ENCODE measurements at regions not wholly inside any gene's neighbourhood (a gene's known extent, or its start where the extent isn't known, plus 50 kb on each side); places are given as distances from the start of the nearest gene placed in this dataset.

DNA sequence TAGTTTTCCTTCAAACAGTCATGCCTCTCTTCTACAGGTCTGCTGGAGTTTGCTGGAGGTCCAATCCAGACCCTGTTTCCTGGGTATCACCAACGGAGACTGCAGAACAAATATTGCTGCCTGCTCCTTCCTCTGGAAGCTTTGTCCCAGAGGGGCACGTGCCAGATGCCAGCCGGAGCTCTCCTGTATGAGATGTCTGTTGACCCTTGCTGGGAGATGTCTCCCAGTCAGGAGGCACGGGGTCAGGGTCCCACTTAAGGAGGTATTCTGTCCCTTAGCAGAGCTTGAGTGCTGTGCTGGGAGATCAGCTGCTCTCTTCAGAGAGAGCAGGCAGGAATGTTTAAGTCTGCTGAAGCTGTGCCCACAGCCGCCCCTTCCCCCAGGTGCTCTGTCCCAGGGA is 666.9 kb downstream of the FRK start:
- 84 to 89% methylated on average over 5 of the region's 5 CpGs for WGBS, 2 donors
- intact Hi-C loops (cut with DNase I): no loop called here
- H3K4me1 ChIP-seq: no peaks in the 10 kb centered on the region
- DNase-seq: no peak
- H3K9me3 ChIP-seq: peaks cover 0 to 6% (median 0%) of the 10 kb centered on the region in 4 donors
- TF ChIP-seq CTCF (IDR thresholded peaks at IDR 0.05) (no peak), POLR2AphosphoS5 (IDR thresholded peaks at IDR 0.05) (no peak), EP300 (IDR thresholded peaks at IDR 0.05) (no peak), POLR2A (IDR thresholded peaks at IDR 0.05) (no peak)
- no peaks in the 10 kb centered on the region for H3K36me3 ChIP-seq
- no peak overlapping the region for H3K4me3 ChIP-seq
- no peaks in the 10 kb centered on the region for H3K27me3 ChIP-seq
- no peak overlapping the region for H3K27ac ChIP-seq

DNA sequence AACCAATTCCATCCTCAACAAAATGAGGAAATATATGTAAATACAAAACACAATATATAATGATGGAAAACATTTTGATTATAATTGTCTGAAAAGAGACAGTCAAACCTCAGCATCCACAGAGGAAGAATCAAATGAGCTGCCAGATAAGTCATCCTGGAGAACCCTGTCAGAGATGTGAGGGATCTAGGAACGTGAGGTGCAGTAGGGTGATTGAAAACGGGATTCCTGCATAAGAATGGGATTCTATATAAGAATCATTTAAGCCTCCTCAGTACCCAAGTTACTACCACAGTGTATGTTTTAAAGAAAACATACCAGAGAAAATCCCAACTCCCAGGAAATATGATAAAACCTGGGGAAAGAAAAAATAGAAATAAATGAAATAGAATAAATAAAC is 690.5 kb downstream of the FRK start:
- Histone ChIP-seq H3K4me3 (no peak overlapping the region), H3K4me1 (no peaks in the 10 kb centered on the region), H3K9me3 (peaks cover 0 to 2% (median 0%) of the 10 kb centered on the region in 4 donors), H3K27me3 (no peaks in the 10 kb centered on the region), H3K36me3 (no peaks in the 10 kb centered on the region), H3K27ac (no peak overlapping the region)
- WGBS, 2 donors: 60 to 70% methylated on average over 2 of the region's 2 CpGs
- DNase-seq: no peak
- intact Hi-C loops (cut with DNase I): no loop called here
- TF ChIP-seq CTCF (IDR thresholded peaks at IDR 0.05): no peak

- Histone ChIP-seq H3K36me3 (no peaks in the 10 kb centered on the region), H3K27ac (no peak overlapping the region), H3K4me1 (no peaks in the 10 kb centered on the region), H3K27me3 (no peaks in the 10 kb centered on the region), H3K9me3 (peaks cover 0 to 2% (median 0%) of the 10 kb centered on the region in 4 donors), H3K4me3 (no peak overlapping the region)
- 87 to 91% methylated on average over 4 of the region's 4 CpGs for WGBS, 2 donors
- no peak for DNase-seq
- no peak for TF ChIP-seq POLR2A (IDR thresholded peaks at IDR 0.05)
- no peak for TF ChIP-seq CTCF (IDR thresholded peaks at IDR 0.05)
- no peak for TF ChIP-seq POLR2AphosphoS5 (IDR thresholded peaks at IDR 0.05)
- TF ChIP-seq EP300 (IDR thresholded peaks at IDR 0.05): no peak
- intact Hi-C loops (cut with DNase I): no loop called here
These were observed 694.9 kb downstream of the FRK start for GRCh38 chr6:115365783-115366182.

GRCh38 chr6:115363379-115363778 is 697.3 kb downstream of the FRK start:
- Histone ChIP-seq H3K4me3 (no peak overlapping the region), H3K27me3 (no peaks in the 10 kb centered on the region), H3K27ac (no peak overlapping the region), H3K4me1 (no peaks in the 10 kb centered on the region), H3K9me3 (peaks cover 0 to 2% (median 0%) of the 10 kb centered on the region in 4 donors), H3K36me3 (no peaks in the 10 kb centered on the region)
- TF ChIP-seq CTCF (IDR thresholded peaks at IDR 0.05): no peak
- no peak for TF ChIP-seq EP300 (IDR thresholded peaks at IDR 0.05)
- no peak for TF ChIP-seq POLR2AphosphoS5 (IDR thresholded peaks at IDR 0.05)
- TF ChIP-seq POLR2A (IDR thresholded peaks at IDR 0.05): no peak
- intact Hi-C loops (cut with DNase I): no loop called here
- 94% methylated on average over 4 of the region's 4 CpGs for WGBS, 2 donors
- DNase-seq: no peak

DNA sequence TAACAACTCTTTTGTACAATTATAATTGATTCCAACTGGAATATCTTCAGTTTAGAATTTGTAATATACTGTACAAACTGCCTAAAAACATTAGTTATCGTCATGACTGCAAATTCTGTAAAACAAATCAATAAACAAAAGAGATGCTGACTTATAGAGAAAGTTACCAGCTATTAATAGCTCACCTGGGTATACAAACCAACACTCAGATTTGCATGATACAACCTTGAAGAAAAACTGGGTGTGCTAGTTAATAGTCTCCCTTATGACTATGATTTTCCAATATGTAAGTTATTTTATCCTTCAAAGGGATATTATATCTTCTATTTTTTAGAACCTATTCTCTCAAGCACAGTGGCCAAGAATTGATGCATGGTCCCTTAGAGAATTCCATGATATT is 698.5 kb downstream of the FRK start:
- TF ChIP-seq POLR2A (IDR thresholded peaks at IDR 0.05) (no peak), CTCF (IDR thresholded peaks at IDR 0.05) (no peak), POLR2AphosphoS5 (IDR thresholded peaks at IDR 0.05) (no peak), EP300 (IDR thresholded peaks at IDR 0.05) (no peak)
- H3K27ac ChIP-seq: no peak overlapping the region
- no peaks in the 10 kb centered on the region for H3K27me3 ChIP-seq
- no peak for DNase-seq
- H3K4me3 ChIP-seq: no peak overlapping the region
- WGBS, 2 donors: 69 to 78% methylated on average over 1 of the region's 1 CpG
- no peaks in the 10 kb centered on the region for H3K4me1 ChIP-seq
- intact Hi-C loops (cut with DNase I): no loop called here
- H3K36me3 ChIP-seq: no peaks in the 10 kb centered on the region
- H3K9me3 ChIP-seq: peaks cover 0 to 2% (median 0%) of the 10 kb centered on the region in 4 donors
